VCaP (cell line): ENCODE measurements at regions not wholly inside any gene's neighbourhood (a gene's known extent, or its start where the extent isn't known, plus 50 kb on each side); places are given as distances from the start of the nearest gene placed in this dataset.

Experiments used
- H3K27ac ChIP-seq: fragments of 450-650 bp; 2 replicates; pipeline ENCODE4 v1.5.1; 2017
- CTCF ChIP-seq: fragments of 450-650 bp; conservative IDR thresholded peaks from 2 replicates; pipeline ENCODE4 v1.5.1; 2017; ENCODE audit warnings: mild to moderate bottlenecking, moderate library complexity

GRCh38 chr1:116856312-116856711 lies 53.4 kb upstream of the PTGFRN start:
- peak overlapping the region; percentile 77; the same call in 1 of the 2 replicates for H3K27ac ChIP-seq
- TF ChIP-seq CTCF = no peak

GRCh38 chr1:116857092-116857491 lies 52.6 kb upstream of the PTGFRN start:
- no peak overlapping the region for H3K27ac ChIP-seq
- no peak for TF ChIP-seq CTCF
